ENCODE measurements at regions not wholly inside any gene's neighbourhood (a gene's known extent, or its start where the extent isn't known, plus 50 kb on each side); places are given as distances from the start of the nearest gene placed in this dataset.

DNA sequence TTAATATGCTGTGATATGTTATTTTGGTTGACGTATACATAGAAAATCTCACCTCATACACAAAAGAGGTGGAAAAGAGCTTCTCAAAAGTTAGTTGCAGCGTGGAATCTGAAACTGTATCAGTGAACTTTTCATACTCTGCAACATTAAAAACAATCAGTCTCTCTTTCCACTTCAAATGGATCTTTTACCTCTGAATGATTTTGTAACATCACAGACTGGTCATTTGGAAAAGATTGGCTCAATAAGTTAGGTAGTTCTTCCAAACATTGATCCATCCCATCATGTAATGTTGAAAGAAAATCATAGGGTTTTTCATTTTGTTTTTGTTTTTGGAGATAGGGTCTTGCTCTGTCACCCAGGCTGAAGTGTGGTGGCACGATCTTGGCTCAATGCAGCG lies 131.1 kb downstream of the AHR start:
- Histone ChIP-seq H3K27ac (no peak overlapping the region), H3K36me3 (no peaks in the 10 kb centered on the region), H3K27me3 (no peaks in the 10 kb centered on the region), H3K4me3 (no peak overlapping the region), H3K4me1 (no peaks in the 10 kb centered on the region), H3K9me3 (peaks cover 0 to 27% of the 10 kb centered on the region in 2 donors)
- no peak for ATAC-seq
- DNase-seq = no peak
- intact Hi-C loops (cut with DNase I) = no loop called here
- TF ChIP-seq, protein P1, sequence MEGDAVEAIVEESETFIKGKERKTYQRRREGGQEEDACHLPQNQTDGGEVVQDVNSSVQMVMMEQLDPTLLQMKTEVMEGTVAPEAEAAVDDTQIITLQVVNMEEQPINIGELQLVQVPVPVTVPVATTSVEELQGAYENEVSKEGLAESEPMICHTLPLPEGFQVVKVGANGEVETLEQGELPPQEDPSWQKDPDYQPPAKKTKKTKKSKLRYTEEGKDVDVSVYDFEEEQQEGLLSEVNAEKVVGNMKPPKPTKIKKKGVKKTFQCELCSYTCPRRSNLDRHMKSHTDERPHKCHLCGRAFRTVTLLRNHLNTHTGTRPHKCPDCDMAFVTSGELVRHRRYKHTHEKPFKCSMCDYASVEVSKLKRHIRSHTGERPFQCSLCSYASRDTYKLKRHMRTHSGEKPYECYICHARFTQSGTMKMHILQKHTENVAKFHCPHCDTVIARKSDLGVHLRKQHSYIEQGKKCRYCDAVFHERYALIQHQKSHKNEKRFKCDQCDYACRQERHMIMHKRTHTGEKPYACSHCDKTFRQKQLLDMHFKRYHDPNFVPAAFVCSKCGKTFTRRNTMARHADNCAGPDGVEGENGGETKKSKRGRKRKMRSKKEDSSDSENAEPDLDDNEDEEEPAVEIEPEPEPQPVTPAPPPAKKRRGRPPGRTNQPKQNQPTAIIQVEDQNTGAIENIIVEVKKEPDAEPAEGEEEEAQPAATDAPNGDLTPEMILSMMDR (IDR thresholded peaks at IDR 0.05) = no peak

DNA sequence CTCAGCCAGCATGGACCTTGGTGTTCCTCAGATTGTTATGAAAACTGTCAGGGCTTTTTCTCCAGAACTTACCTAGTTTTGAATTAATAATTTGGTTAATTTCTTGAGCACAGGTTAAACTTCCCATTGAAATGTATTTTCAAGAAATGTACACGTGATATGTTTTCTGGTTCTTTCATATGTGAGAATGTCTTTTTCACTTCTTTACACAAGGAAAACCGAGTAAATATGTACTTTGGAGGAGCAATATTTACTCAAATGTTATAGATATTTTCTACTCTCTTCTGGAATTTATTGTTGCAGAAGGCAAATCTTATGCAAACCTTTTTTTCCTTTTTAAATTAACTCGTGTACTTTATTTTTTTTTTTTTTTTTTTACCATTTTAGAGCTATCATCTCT lies 134.3 kb downstream of the AHR start:
- intact Hi-C loops (cut with DNase I) = no loop called here
- Histone ChIP-seq H3K4me3 (no peak overlapping the region), H3K9me3 (peaks cover 0 to 13% of the 10 kb centered on the region in 2 donors)

DNA sequence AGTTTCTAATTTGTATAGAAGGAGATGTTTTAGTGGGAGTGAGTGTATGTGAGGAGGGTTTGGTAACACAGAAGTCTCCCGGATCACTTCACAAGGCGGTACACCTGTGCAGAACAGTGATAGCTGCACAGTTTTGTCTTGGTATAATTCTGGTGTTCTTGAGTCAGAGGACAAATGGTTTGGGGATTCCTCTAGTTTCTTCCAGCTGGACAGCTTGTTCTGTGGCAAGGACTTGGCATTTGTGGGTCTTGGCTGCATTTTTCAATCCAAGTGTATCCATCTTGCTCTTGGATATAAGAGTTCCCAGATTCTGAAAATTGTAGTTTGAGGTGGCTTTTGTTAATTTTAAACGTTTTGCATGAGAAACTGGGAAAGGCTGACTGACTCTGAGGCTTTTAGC lies 135.7 kb downstream of the AHR start:
- no peak for ATAC-seq
- Histone ChIP-seq H3K36me3 (no peaks in the 10 kb centered on the region), H3K27ac (no peak overlapping the region), H3K9me3 (peaks cover 0 to 2% of the 10 kb centered on the region in 2 donors), H3K27me3 (no peaks in the 10 kb centered on the region), H3K4me1 (no peaks in the 10 kb centered on the region), H3K4me3 (no peak overlapping the region)
- DNase-seq = no peak
- TF ChIP-seq, protein P1 (IDR thresholded peaks at IDR 0.05) = no peak
- intact Hi-C loops (cut with DNase I) = no loop called here

More for the DNA sequence above, 134.3 kb downstream of the AHR start:
- no peaks in the 10 kb centered on the region for H3K36me3 ChIP-seq
- H3K27me3 ChIP-seq = no peaks in the 10 kb centered on the region
- DNase-seq = no peak
- no peaks in the 10 kb centered on the region for H3K4me1 ChIP-seq
- ATAC-seq = no peak
- no peak overlapping the region for H3K27ac ChIP-seq
- TF ChIP-seq, protein P1 (IDR thresholded peaks at IDR 0.05) = no peak

DNA sequence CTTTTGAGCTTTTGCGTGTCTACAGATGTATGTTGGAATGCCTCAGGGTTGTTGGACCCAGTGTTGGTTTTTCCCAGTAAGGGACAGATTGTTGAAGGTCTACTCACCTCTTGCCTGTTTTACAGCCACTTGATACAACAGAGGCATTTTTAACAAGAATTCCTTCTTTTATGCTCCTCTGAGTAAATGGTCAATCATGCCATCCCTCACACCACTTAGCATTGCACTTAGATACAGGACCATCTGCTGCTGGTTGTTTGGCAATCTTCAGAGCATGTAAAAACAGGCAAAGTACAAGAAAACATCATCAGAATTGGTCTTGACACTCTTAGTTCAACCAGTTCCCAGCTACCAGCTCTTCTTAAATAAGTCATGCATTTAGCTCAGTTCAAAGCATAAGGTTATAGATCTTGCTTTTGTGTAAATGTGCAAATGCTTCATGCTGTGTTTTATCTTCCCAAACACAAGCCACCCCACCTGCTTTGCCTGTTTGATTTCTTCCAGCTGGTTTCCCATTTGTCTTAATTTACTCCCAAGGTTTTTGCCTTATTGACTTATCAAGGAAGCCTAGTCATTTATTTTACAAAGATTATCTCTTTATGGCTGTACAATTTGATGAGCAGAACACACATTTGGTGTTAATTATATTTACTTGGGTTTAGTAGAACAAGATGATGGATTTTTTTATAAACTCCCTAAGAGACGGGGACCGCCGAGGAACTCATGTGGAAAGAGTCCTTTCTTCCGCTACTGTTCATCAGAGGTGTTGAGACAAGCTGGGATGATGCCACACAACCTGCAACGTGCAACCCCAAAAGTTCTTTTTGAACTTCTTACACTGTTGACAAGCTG lies 136.6 kb downstream of the AHR start:
- TF ChIP-seq, protein P1 (IDR thresholded peaks at IDR 0.05) = no peak
- Histone ChIP-seq H3K9me3 (no peaks in the 10 kb centered on the region), H3K36me3 (no peaks in the 10 kb centered on the region), H3K27me3 (no peaks in the 10 kb centered on the region), H3K27ac (no peak overlapping the region), H3K4me1 (no peaks in the 10 kb centered on the region), H3K4me3 (no peak overlapping the region)
- no peak for DNase-seq
- ATAC-seq = no peak
- intact Hi-C loops (cut with DNase I) = no loop called here

DNA sequence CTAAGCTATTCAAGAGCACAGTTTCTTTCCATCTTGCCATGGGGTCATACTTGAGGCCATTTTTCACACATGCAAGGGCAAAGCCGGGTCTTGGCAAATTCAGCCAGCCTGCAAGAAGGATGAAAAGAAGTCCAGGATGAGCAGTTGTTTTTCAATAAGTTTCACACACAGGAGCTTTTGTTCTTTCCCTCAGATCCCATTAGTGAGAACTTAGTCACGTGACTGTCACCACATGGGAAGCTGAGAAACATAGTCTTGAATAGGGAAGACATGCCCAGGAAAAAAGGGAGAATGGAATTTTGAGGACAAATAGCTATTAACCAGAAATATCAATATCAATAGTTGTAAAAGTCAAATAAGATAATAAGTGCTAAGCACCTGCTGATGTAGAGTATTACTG lies 137.7 kb downstream of the AHR start:
- intact Hi-C loops (cut with DNase I) = no loop called here
- DNase-seq (no peak), ATAC-seq (no peak)
- H3K27me3 ChIP-seq = no peaks in the 10 kb centered on the region
- H3K9me3 ChIP-seq = no peaks in the 10 kb centered on the region
- H3K4me3 ChIP-seq = no peak overlapping the region
- no peaks in the 10 kb centered on the region for H3K36me3 ChIP-seq
- TF ChIP-seq, protein P1 (IDR thresholded peaks at IDR 0.05) = no peak
- H3K27ac ChIP-seq = no peak overlapping the region
- H3K4me1 ChIP-seq = no peaks in the 10 kb centered on the region

All from left lung (tissue), 4 donors.